Uterus (tissue), 3 donors: ENCODE measurements at regions not wholly inside any gene's neighbourhood (a gene's known extent, or its start where the extent isn't known, plus 50 kb on each side); places are given as distances from the start of the nearest gene placed in this dataset.

Experiments used
- DNase-seq, 2 donors: peaks; one replicate each; pipeline ENCODE4 v3.0.0-alpha.2; 2019 to 2020
- H3K27ac ChIP-seq, 2 donors: fragments of 200-600 bp; sonication (generic); 1 replicate in 1 of 2; 2 replicates in 1 of 2; pipeline ENCODE4 v1.5.1; 2016 to 2018
- H3K27me3 ChIP-seq, 2 donors: fragments of 200-600 bp; sonication (generic); one replicate each; pipeline ENCODE4 v1.5.1; 2018 to 2019; ENCODE audit warnings: control low read depth in 1 of 2
- H3K36me3 ChIP-seq, 2 donors: fragments of 200-600 bp; sonication (generic); one replicate each; pipeline ENCODE4 v1.5.1; 2019; ENCODE audit warnings: control low read depth in 1 of 2
- H3K4me1 ChIP-seq, 2 donors: fragments of 200-600 bp; sonication (generic); one replicate each; pipeline ENCODE4 v1.5.1; 2018 to 2019; ENCODE audit warnings: control low read depth in 1 of 2
- H3K4me3 ChIP-seq, 2 donors: fragments of 200-600 bp; sonication (generic); 1 replicate in 1 of 2; 2 replicates in 1 of 2; pipeline ENCODE4 v1.5.1; 2018 to 2019; ENCODE audit warnings: mild to moderate bottlenecking in 1 of 2
- H3K9me3 ChIP-seq, 2 donors: fragments of 200-600 bp; sonication (generic); one replicate each; pipeline ENCODE4 v1.5.1; 2019; ENCODE audit warnings: control low read depth in 1 of 2
- CTCF ChIP-seq, 4 experiments: fragments of 200-600 bp in 2 of 4; fragments of 450-650 bp in 2 of 4; sonication (generic) in 2 of 4; IDR thresholded peaks; one replicate each; pipeline ENCODE4 v1.5.1; 2016 to 2019; ENCODE audit warnings: antibody characterized with exemption in 4 of 4, mild to moderate bottlenecking in 2 of 4, moderate library complexity in 1 of 4
- POLR2A ChIP-seq, 2 donors: fragments of 450-650 bp; IDR thresholded peaks; one replicate each; pipeline ENCODE4 v1.6.1; 2016; ENCODE audit warnings: antibody characterized with exemption in 2 of 2, mild to moderate bottlenecking in 1 of 2, moderate library complexity in 1 of 2
- intact Hi-C: fragments of 100-400 bp; cut with DNase I; formaldehyde crosslinking; loops from one replicate; pipeline ENCODE4 v1.15.1; 2023; ENCODE audit warnings: low total_unique reads
- donor health status: DM: yes; HTN: yes; CAD: no.

GRCh38 chr9:126132746-126133145, 193.9 kb upstream of the MVB12B start:
- TF ChIP-seq POLR2A (IDR thresholded peaks at IDR 0.05), result no peak
- TF ChIP-seq CTCF (IDR thresholded peaks at IDR 0.05), result no peak
- H3K4me1 ChIP-seq, result no peaks in the 10 kb centered on the region
- DNase-seq, result no peak
- intact Hi-C loops, result no loop called here
- no peak overlapping the region for H3K4me3 ChIP-seq
- H3K27ac ChIP-seq, result no peak overlapping the region
- no peaks in the 10 kb centered on the region for H3K27me3 ChIP-seq
- H3K9me3 ChIP-seq, result no peaks in the 10 kb centered on the region
- H3K36me3 ChIP-seq, result no peaks in the 10 kb centered on the region

DNA sequence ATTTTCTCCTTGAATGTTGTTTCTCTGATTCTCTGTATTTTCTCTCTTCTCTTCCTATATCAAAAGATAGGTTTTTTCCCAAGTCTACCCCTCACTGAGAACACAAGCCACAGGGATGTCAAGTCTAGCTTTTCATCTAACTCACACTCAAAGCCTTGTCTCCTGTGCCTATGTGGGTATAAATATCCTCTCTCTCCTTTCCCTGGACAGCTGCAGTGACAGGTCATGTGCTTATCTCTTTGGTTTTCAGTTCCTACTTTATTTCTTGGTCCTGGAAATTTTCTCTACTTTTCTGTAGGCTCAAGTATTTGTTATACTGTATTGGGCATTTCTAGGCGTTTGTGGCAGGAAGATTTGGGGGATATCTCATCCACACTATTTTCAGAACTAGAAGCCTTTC, 182.4 kb upstream of the MVB12B start:
- intact Hi-C loops, result no loop called here
- H3K9me3 ChIP-seq, result peaks cover 0 to 9% of the 10 kb centered on the region in 2 donors
- H3K36me3 ChIP-seq, result no peaks in the 10 kb centered on the region
- no peaks in the 10 kb centered on the region for H3K4me1 ChIP-seq
- TF ChIP-seq POLR2A (IDR thresholded peaks at IDR 0.05) (no peak), CTCF (IDR thresholded peaks at IDR 0.05) (no peak)
- no peak overlapping the region for H3K4me3 ChIP-seq
- no peak for DNase-seq
- H3K27me3 ChIP-seq, result no peaks in the 10 kb centered on the region
- no peak overlapping the region for H3K27ac ChIP-seq

DNA sequence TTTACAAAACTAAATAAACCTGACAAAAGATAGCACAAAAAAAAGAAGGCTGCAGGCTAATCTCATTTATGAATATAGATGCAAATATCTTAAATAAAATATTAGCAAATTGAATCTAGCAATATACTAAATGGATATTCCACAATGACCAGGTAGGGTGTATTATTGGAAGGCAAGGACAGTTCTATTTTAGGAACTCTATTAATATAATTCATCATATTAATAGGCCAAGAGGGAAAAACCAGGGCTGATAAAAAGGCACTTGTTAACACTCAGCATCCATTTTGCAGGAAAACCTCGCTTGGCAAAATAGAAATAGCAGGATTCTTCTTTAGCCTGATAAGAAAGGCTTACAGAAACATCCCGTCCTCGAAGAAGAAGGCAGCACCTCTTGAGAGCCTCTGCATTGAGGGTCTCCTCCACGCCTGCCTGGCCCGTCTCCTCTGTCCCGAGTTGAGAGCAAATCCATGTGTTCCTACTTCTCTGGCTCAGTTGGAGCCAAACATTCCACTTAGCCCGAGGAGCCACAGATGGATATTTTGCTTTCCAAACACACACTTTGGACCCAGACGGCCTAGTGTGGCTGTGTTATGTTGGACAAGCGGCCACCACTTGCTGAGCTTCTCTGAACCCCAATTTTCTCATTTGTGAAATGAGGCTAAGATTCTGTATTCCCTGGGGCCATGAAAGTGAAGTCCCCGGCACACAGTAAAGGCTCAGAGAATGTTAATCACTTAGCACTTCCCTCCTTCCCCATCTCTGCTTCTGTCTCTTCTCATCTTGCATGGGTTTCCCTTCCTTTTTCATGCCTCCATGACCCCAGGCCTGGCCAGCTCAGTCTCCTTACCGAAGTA, 181.8 kb upstream of the MVB12B start:
- DNase-seq, result no peak
- intact Hi-C loops, result no loop called here
- Histone ChIP-seq H3K4me1 (no peaks in the 10 kb centered on the region), H3K27ac (no peak overlapping the region), H3K36me3 (no peaks in the 10 kb centered on the region), H3K9me3 (peaks cover 0 to 6% of the 10 kb centered on the region in 2 donors), H3K4me3 (no peak overlapping the region), H3K27me3 (no peaks in the 10 kb centered on the region)
- TF ChIP-seq CTCF (IDR thresholded peaks at IDR 0.05), result no peak
- TF ChIP-seq POLR2A (IDR thresholded peaks at IDR 0.05), result no peak

- TF ChIP-seq CTCF (IDR thresholded peaks at IDR 0.05), result no peak
- no peak for TF ChIP-seq POLR2A (IDR thresholded peaks at IDR 0.05)
- no peak overlapping the region for H3K27ac ChIP-seq
- peaks cover 0 to 3% of the 10 kb centered on the region in 2 donors for H3K9me3 ChIP-seq
- no peak for DNase-seq
- no peak overlapping the region for H3K4me3 ChIP-seq
- no peaks in the 10 kb centered on the region for H3K4me1 ChIP-seq
- H3K36me3 ChIP-seq, result no peaks in the 10 kb centered on the region
- intact Hi-C loops, result no loop called here
- no peaks in the 10 kb centered on the region for H3K27me3 ChIP-seq
These were observed 180.8 kb upstream of the MVB12B start for GRCh38 chr9:126145887-126146253.

GRCh38 chr9:126146254-126147145, 180.1 kb upstream of the MVB12B start:
- Histone ChIP-seq H3K36me3 (no peaks in the 10 kb centered on the region), H3K9me3 (no peaks in the 10 kb centered on the region), H3K27ac (no peak overlapping the region), H3K4me3 (no peak overlapping the region), H3K27me3 (no peaks in the 10 kb centered on the region), H3K4me1 (no peaks in the 10 kb centered on the region)
- no peak for TF ChIP-seq POLR2A (IDR thresholded peaks at IDR 0.05)
- TF ChIP-seq CTCF (IDR thresholded peaks at IDR 0.05), result peak in 1 of 4 experiments; percentile 11
- no peak for DNase-seq
- intact Hi-C loops, result no loop called here
